G401 (cell line): ENCODE measurements at regions not wholly inside any gene's neighbourhood (a gene's known extent, or its start where the extent isn't known, plus 50 kb on each side); places are given as distances from the start of the nearest gene placed in this dataset.

ENCODE experiments used
- DNase-seq: peaks from one replicate; pipeline ENCODE4 v3.0.0-alpha.2; 2015; ENCODE audit warnings: low spot score
- in situ Hi-C: cut with HindIII; loops from 2 replicates; pipeline ENCODE4 v1.10.0; 2016; ENCODE audit warnings: low sequenced_read_pairs, mixed read lengths

GRCh38 chr7:24036033-24036412 is 248.0 kb upstream of the NPY start:
- in situ Hi-C loops: no loop called here
- no peak for DNase-seq

GRCh38 chr7:24038993-24039392 is 245.0 kb upstream of the NPY start:
- DNase-seq: peak; percentile 2
- in situ Hi-C loops: no loop called here

- no peak for DNase-seq
- in situ Hi-C loops: no loop called here
Observed at GRCh38 chr7:24039991-24040624, 243.9 kb upstream of the NPY start.

- in situ Hi-C loops: no loop called here
- DNase-seq: no peak
Observed at GRCh38 chr7:24042028-24042427, 242.0 kb upstream of the NPY start.

- in situ Hi-C loops: no loop called here
- no peak for DNase-seq
Observed at GRCh38 chr7:24049296-24049695, 234.7 kb upstream of the NPY start.

- in situ Hi-C loops: no loop called here
Observed at GRCh38 chr7:24050991-24051560, 232.9 kb upstream of the NPY start.

GRCh38 chr7:24051651-24052050 is 232.3 kb upstream of the NPY start:
- in situ Hi-C loops: no loop called here

More at GRCh38 chr7:24050991-24051560, 232.9 kb upstream of the NPY start:
- DNase-seq: no peak

GRCh38 chr7:24052572-24053260 is 231.3 kb upstream of the NPY start:
- DNase-seq: no peak
- in situ Hi-C loops: no loop called here

More at GRCh38 chr7:24051651-24052050, 232.3 kb upstream of the NPY start:
- no peak for DNase-seq

GRCh38 chr7:24054236-24054635 is 229.8 kb upstream of the NPY start:
- DNase-seq: no peak
- in situ Hi-C loops: no loop called here

- in situ Hi-C loops: no loop called here
- no peak for DNase-seq
Observed at GRCh38 chr7:24057243-24057642, 226.7 kb upstream of the NPY start.

GRCh38 chr7:24058953-24059352 is 225.0 kb upstream of the NPY start:
- DNase-seq: no peak

GRCh38 chr7:24059775-24060174 is 224.2 kb upstream of the NPY start:
- in situ Hi-C loops: no loop called here

More at GRCh38 chr7:24058953-24059352, 225.0 kb upstream of the NPY start:
- in situ Hi-C loops: no loop called here

GRCh38 chr7:24063721-24064120 is 220.3 kb upstream of the NPY start:
- in situ Hi-C loops: no loop called here
- no peak for DNase-seq

More at GRCh38 chr7:24059775-24060174, 224.2 kb upstream of the NPY start:
- DNase-seq: no peak

- DNase-seq: no peak
- in situ Hi-C loops: no loop called here
Observed at GRCh38 chr7:24069751-24070150, 214.2 kb upstream of the NPY start.

GRCh38 chr7:24073651-24074420 is 210.2 kb upstream of the NPY start:
- no peak for DNase-seq

GRCh38 chr7:24075426-24075810 is 208.6 kb upstream of the NPY start:
- in situ Hi-C loops: no loop called here
- no peak for DNase-seq

More at GRCh38 chr7:24073651-24074420, 210.2 kb upstream of the NPY start:
- in situ Hi-C loops: no loop called here

GRCh38 chr7:24082826-24083225 is 201.2 kb upstream of the NPY start:
- DNase-seq: no peak

GRCh38 chr7:24102988-24103387 is 181.0 kb upstream of the NPY start:
- DNase-seq: no peak
- in situ Hi-C loops: no loop called here

More at GRCh38 chr7:24082826-24083225, 201.2 kb upstream of the NPY start:
- in situ Hi-C loops: no loop called here

- no peak for DNase-seq
- in situ Hi-C loops: no loop called here
Observed at GRCh38 chr7:24108906-24109376, 175.0 kb upstream of the NPY start.

GRCh38 chr7:24110056-24110455 is 173.9 kb upstream of the NPY start:
- no peak for DNase-seq
- in situ Hi-C loops: no loop called here
